Mucosa of descending colon (tissue), 3 donors: ENCODE measurements at regions not wholly inside any gene's neighbourhood (a gene's known extent, or its start where the extent isn't known, plus 50 kb on each side); places are given as distances from the start of the nearest gene placed in this dataset.

ENCODE experiments used
- ATAC-seq: fragments of 200-7000 bp; cut with Tn5 transposase; one replicate; pipeline ENCODE4 v1.9.1; 2020; ENCODE audit warnings: mild to moderate bottlenecking, moderate library complexity
- DNase-seq, 3 donors: peaks; one replicate each; pipeline ENCODE4 v3.0.0-alpha.2; 2020
- H3K36me3 ChIP-seq: fragments of 200-600 bp; one replicate; pipeline ENCODE4 v1.8.0; 2021; ENCODE audit warnings: low read depth, mild to moderate bottlenecking
- H3K4me1 ChIP-seq: fragments of 200-600 bp; one replicate; pipeline ENCODE4 v1.8.0; 2021; ENCODE audit warnings: low read depth, mild to moderate bottlenecking
- H3K4me3 ChIP-seq: fragments of 200-600 bp; one replicate; pipeline ENCODE4 v1.8.0; 2021; ENCODE audit warnings: mild to moderate bottlenecking
- H3K9me3 ChIP-seq: fragments of 200-600 bp; one replicate; pipeline ENCODE4 v1.8.0; 2021; ENCODE audit warnings: mild to moderate bottlenecking
- intact Hi-C, 2 donors: fragments of 100-400 bp; cut with DNase I in 1 of 2; cut with micrococcal nuclease in 1 of 2; formaldehyde crosslinking; loops; one replicate each; pipeline versions ENCODE4 v1.11.0 to v1.11.1; 2022; cut with DNase I, micrococcal nuclease
- TF ChIP-seq, protein P1 (sequence below): fragments of 200-600 bp; IDR thresholded peaks from one replicate; pipeline ENCODE4 v1.8.0; 2022; ENCODE audit warnings: antibody characterized with exemption, mild to moderate bottlenecking
- donor health status: DM: no; HTN: no; CAD: no; lungs with moderate emphysema.
- donor health status: DM: no; HTN: no; CAD: no.
- donor health status: DM: no; HTN: yes; CAD: no.

DNA sequence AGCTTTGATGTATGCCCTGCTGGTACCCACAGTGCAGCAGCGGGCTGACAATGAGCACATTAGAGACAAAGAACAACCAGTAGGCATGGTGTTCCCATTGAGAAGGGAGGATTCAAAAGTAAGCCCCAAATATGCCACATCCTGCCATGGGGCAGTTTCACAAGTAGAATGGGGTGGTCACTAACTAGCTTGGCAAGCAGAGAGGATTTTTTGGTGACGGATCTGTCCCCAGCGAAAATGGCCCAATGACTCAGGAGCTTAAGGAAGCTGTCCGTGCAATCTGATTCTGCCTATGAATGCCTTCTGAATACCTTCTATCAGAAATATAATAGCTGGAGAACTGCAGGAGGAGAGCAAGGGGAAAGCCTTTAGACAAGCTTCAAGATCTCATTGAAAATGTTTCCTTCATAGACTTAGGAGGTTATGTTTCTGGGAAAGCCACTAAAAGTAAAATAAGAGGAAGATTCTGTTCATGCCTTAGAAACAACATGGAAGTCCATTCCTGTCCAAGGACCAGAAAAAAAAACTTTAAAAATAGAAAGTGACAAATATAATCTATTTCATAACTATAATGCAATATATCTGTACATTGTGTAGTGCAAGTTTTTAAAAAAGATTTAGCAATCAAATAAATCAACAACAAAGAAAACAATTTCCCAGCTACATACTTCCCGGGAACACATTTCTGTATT, 117.5 kb upstream of the SLC14A2 start:
- Histone ChIP-seq H3K9me3 (no peaks in the 10 kb centered on the region), H3K4me1 (no peaks in the 10 kb centered on the region), H3K36me3 (no peaks in the 10 kb centered on the region), H3K4me3 (no peak overlapping the region)
- TF ChIP-seq, protein P1, sequence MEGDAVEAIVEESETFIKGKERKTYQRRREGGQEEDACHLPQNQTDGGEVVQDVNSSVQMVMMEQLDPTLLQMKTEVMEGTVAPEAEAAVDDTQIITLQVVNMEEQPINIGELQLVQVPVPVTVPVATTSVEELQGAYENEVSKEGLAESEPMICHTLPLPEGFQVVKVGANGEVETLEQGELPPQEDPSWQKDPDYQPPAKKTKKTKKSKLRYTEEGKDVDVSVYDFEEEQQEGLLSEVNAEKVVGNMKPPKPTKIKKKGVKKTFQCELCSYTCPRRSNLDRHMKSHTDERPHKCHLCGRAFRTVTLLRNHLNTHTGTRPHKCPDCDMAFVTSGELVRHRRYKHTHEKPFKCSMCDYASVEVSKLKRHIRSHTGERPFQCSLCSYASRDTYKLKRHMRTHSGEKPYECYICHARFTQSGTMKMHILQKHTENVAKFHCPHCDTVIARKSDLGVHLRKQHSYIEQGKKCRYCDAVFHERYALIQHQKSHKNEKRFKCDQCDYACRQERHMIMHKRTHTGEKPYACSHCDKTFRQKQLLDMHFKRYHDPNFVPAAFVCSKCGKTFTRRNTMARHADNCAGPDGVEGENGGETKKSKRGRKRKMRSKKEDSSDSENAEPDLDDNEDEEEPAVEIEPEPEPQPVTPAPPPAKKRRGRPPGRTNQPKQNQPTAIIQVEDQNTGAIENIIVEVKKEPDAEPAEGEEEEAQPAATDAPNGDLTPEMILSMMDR = no peak
- DNase-seq (no peak), ATAC-seq (no peak)
- intact Hi-C loops = no loop called here

DNA sequence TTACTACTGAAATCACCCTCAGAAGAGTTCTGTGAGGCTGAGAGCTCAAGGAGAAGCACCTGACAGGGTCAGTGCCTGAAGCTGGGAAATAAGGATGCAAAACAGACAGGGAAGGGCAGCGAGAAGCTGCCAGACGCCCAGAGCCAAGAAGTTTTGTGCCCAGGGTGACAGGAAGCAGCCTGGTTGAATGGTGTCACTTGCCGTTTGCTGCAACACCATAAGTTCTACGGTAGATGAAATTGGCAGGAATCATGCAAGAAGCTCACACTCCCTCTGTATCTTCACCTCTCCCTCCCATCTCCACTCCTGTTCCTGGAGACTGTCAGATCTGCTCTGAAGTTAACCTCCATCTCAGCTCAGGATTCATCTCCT, 117.0 kb upstream of the SLC14A2 start:
- TF ChIP-seq, protein P1 = no peak
- intact Hi-C loops = no loop called here
- H3K4me3 ChIP-seq = no peak overlapping the region
- no peak for DNase-seq
- no peaks in the 10 kb centered on the region for H3K4me1 ChIP-seq
- no peaks in the 10 kb centered on the region for H3K36me3 ChIP-seq
- H3K9me3 ChIP-seq = no peaks in the 10 kb centered on the region
- no peak for ATAC-seq

DNA sequence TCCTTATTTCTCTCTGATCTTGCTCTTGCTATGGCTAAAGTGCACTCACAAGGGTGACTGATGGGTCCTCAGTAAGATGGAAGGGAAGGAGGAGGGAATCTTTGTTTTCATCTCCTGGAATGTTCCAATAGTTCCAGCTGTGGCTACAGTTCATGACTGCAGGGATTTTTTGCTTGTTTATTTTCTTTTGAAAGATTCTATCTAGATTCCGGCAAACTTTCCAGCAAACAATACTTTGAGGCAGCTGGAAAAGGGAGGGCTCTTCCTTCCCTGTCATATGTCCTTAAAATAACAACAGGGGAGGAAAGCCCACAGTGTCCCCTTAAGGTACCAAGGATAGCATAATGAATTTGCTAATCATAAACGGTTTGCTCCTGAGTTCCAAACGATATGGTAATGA, 111.3 kb upstream of the SLC14A2 start:
- no peaks in the 10 kb centered on the region for H3K4me1 ChIP-seq
- H3K36me3 ChIP-seq = no peaks in the 10 kb centered on the region
- no peak for DNase-seq
- no peak for ATAC-seq
- H3K4me3 ChIP-seq = no peak overlapping the region
- intact Hi-C loops = no loop called here
- H3K9me3 ChIP-seq = no peaks in the 10 kb centered on the region
- TF ChIP-seq, protein P1 = no peak

DNA sequence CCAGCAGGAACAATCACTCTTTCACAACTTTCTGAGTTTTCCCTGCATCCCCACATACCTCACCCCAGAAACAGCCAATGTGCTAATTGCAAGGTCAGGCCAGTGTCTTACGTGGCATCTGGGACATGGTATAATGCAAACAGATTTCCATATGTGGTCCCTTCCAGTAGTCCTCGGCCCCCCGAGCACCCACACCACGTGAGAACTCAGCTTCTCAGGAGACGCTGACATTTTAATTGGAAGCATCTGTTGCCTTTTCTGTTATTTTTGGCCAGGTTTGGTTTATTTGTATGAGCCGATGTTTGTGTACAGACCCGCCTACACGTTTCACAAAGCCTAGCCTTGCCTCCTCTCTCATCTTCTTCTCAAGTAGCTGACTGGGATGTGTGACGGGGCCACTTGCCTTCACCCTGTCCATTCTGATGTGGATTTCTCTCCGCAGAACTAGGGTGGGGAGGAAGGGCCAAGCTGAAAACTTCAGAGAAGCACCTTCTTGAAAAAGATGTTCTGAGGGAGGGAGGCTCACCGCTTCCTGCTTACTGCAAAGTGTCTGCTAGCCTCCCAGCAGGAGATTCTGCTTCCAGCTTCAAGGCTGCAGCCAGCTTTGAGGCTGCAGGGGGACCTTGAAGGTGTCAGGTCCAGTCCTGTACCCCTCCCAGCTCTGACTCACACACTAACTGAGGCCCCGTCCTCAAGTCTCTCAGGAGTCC, 109.6 kb upstream of the SLC14A2 start:
- Histone ChIP-seq H3K4me3 (no peak overlapping the region), H3K9me3 (no peaks in the 10 kb centered on the region), H3K36me3 (no peaks in the 10 kb centered on the region), H3K4me1 (no peaks in the 10 kb centered on the region)
- intact Hi-C loops = no loop called here
- TF ChIP-seq, protein P1 = no peak
- no peak for DNase-seq
- ATAC-seq = no peak

DNA sequence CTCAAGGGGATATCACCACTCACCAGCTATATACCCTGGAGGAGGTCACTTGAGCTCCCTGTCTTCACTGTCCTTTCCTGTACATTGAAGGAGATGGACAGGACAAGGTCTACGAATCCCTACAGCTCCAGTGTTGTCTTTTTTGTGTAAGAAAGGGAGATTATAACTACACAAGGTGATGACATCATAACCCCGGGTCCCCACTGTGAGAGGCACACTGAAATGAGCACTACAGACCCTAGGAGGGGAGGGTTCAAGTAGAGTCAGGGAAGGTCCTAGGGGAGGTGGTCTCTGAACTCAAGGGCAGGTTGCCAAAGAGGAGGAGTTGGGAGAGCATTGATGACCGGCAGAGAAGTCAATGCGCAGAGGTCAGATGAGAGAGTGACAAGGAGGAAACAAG, 108.3 kb upstream of the SLC14A2 start:
- no peaks in the 10 kb centered on the region for H3K36me3 ChIP-seq
- H3K4me1 ChIP-seq = no peaks in the 10 kb centered on the region
- intact Hi-C loops = no loop called here
- ATAC-seq (no peak), DNase-seq (no peak)
- no peaks in the 10 kb centered on the region for H3K9me3 ChIP-seq
- H3K4me3 ChIP-seq = no peak overlapping the region
- TF ChIP-seq, protein P1 = no peak
